GM10847 (cell line): ENCODE measurements at regions not wholly inside any gene's neighbourhood (a gene's known extent, or its start where the extent isn't known, plus 50 kb on each side); places are given as distances from the start of the nearest gene placed in this dataset.

Experiments
- POLR2A ChIP-seq: IDR thresholded peaks from 2 replicates; pipeline ENCODE4 v1.6.1; 2011; ENCODE audit not compliant: insufficient read length; ENCODE audit errors: extremely low read depth

- TF ChIP-seq POLR2A = no peak
These were observed 513.2 kb upstream of the MARCKS start for GRCh38 chr6:113343940-113344339.

GRCh38 chr6:113344969-113345368 is 512.2 kb upstream of the MARCKS start:
- TF ChIP-seq POLR2A = no peak

GRCh38 chr6:113347436-113347835 is 509.7 kb upstream of the MARCKS start:
- no peak for TF ChIP-seq POLR2A

- TF ChIP-seq POLR2A = no peak
These were observed 506.7 kb upstream of the MARCKS start for GRCh38 chr6:113350461-113350860.

- TF ChIP-seq POLR2A = no peak
These were observed 505.8 kb upstream of the MARCKS start for GRCh38 chr6:113351173-113351834.

GRCh38 chr6:113352029-113352801 is 504.9 kb upstream of the MARCKS start:
- no peak for TF ChIP-seq POLR2A

- TF ChIP-seq POLR2A = no peak
These were observed 504.3 kb upstream of the MARCKS start for GRCh38 chr6:113352831-113353230.

- TF ChIP-seq POLR2A = no peak
These were observed 503.8 kb upstream of the MARCKS start for GRCh38 chr6:113353392-113353791.

GRCh38 chr6:113354204-113354895 is 502.8 kb upstream of the MARCKS start:
- TF ChIP-seq POLR2A = no peak

- TF ChIP-seq POLR2A = no peak
These were observed 501.0 kb upstream of the MARCKS start for GRCh38 chr6:113356139-113356538.

GRCh38 chr6:113357041-113357440 is 500.1 kb upstream of the MARCKS start:
- no peak for TF ChIP-seq POLR2A

GRCh38 chr6:113358063-113358583 is 499.0 kb upstream of the MARCKS start:
- TF ChIP-seq POLR2A = no peak

- TF ChIP-seq POLR2A = no peak
These were observed 497.7 kb upstream of the MARCKS start for GRCh38 chr6:113359155-113360140.

- TF ChIP-seq POLR2A = no peak
These were observed 496.0 kb upstream of the MARCKS start for GRCh38 chr6:113361014-113361645.
